Spleen (tissue), 7 donors: ENCODE measurements at regions not wholly inside any gene's neighbourhood (a gene's known extent, or its start where the extent isn't known, plus 50 kb on each side); places are given as distances from the start of the nearest gene placed in this dataset.

Experiments used
- POLR2AphosphoS5 ChIP-seq, 3 donors: sonication (generic); formaldehyde crosslinking; IDR thresholded peaks; one replicate each; pipeline ENCODE4 v1.5.1; 2017; ENCODE audit warnings: antibody characterized with exemption in 3 of 3
- TF ChIP-seq, protein P1 (sequence below), 11 experiments: fragments of 200-600 bp in 7 of 11; fragments of 450-650 bp in 4 of 11; sonication (generic) in 4 of 11; IDR thresholded peaks in 8 of 11; conservative IDR thresholded peaks in 3 of 11; 1 replicate in 7 of 11; 2 replicates in 4 of 11; pipeline versions ENCODE4 v1.4.0 to v1.8.0; 2016 to 2021; ENCODE audit warnings: antibody characterized with exemption in 11 of 11, inconsistent platforms in 4 of 11, mild to moderate bottlenecking in 1 of 11
- donor health status: DM: no; HTN: no; CAD: no; lungs with moderate emphysema.
- donor health status: DM: no; HTN: no; CAD: no.
- donor health status: DM: no; HTN: no; CAD: no.

DNA sequence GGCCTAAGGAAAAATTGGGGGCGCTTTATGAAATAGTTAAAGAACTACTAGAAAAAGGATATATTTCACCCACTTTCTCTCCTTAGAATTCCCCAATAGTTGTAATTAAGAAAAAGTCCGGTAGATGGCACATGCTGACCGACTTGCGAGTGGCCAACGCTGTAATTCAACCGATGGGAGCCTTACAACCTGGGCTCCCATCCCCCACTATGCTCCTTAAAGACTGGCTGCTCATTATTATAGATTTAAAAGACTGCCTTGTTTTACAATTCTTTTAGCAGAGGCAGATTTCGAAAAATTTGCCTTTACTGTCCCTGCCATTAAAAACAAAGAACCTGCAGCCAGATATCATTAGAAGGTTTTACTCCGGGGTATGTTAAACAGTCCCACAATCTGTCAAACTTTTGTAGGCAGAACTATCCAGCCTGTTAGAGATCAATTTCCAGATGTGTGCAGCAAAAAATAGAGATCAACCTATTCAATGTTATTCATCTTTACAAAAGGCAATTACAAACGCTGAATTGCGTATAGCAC, 58.5 kb upstream of the PRSS16 start:
- TF ChIP-seq, protein P1, sequence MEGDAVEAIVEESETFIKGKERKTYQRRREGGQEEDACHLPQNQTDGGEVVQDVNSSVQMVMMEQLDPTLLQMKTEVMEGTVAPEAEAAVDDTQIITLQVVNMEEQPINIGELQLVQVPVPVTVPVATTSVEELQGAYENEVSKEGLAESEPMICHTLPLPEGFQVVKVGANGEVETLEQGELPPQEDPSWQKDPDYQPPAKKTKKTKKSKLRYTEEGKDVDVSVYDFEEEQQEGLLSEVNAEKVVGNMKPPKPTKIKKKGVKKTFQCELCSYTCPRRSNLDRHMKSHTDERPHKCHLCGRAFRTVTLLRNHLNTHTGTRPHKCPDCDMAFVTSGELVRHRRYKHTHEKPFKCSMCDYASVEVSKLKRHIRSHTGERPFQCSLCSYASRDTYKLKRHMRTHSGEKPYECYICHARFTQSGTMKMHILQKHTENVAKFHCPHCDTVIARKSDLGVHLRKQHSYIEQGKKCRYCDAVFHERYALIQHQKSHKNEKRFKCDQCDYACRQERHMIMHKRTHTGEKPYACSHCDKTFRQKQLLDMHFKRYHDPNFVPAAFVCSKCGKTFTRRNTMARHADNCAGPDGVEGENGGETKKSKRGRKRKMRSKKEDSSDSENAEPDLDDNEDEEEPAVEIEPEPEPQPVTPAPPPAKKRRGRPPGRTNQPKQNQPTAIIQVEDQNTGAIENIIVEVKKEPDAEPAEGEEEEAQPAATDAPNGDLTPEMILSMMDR (IDR thresholded peaks at IDR 0.05 in 8 of 11, conservative IDR thresholded peaks at IDR 0.05 in 3 of 11) = peak; percentile 43 to 79 (median 68)
- no peak for TF ChIP-seq POLR2AphosphoS5 (IDR thresholded peaks at IDR 0.05)
